ENCODE measurements at regions not wholly inside any gene's neighbourhood (a gene's known extent, or its start where the extent isn't known, plus 50 kb on each side); places are given as distances from the start of the nearest gene placed in this dataset.

GRCh38 chr3:55339390-55339789, 147.7 kb downstream of the WNT5A start:
- H3K4me2 ChIP-seq: no peak overlapping the region
- TF ChIP-seq EHF (CRISPR knock-in tag; IDR thresholded peaks at IDR 0.05) (no peak), CBX2 (IDR thresholded peaks at IDR 0.05; ENCODE audit: borderline replicate concordance, low read depth) (no peak), BCL3 (IDR thresholded peaks at IDR 0.05) (no peak), KDM1A (IDR thresholded peaks at IDR 0.05; ENCODE audit: low read depth) (no peak), ZNF302 (CRISPR knock-in tag; IDR thresholded peaks at IDR 0.05) (no peak), FOSL2 (IDR thresholded peaks at IDR 0.05) (no peak), FOSL2 (CRISPR knock-in tag; IDR thresholded peaks at IDR 0.05) (no peak)
- no peak for ATAC-seq
- no peaks in the 10 kb centered on the region for H3K9me3 ChIP-seq
- no peaks in the 10 kb centered on the region for H3K4me1 ChIP-seq
- POLR2A ChIA-PET: no interaction called here
- H3K27ac ChIP-seq: no peak overlapping the region
- WGBS (ENCODE audit: missing lambda C conversion rate): 4% methylated on average over 3 of the region's 3 CpGs
- FAIRE-seq: no peak
- CTCF ChIA-PET: no interaction called here
- no peak overlapping the region for H3K4me3 ChIP-seq
- DNase-seq (ENCODE audit: low read depth in 1 of 2, low spot score in 1 of 2): no peak

DNA sequence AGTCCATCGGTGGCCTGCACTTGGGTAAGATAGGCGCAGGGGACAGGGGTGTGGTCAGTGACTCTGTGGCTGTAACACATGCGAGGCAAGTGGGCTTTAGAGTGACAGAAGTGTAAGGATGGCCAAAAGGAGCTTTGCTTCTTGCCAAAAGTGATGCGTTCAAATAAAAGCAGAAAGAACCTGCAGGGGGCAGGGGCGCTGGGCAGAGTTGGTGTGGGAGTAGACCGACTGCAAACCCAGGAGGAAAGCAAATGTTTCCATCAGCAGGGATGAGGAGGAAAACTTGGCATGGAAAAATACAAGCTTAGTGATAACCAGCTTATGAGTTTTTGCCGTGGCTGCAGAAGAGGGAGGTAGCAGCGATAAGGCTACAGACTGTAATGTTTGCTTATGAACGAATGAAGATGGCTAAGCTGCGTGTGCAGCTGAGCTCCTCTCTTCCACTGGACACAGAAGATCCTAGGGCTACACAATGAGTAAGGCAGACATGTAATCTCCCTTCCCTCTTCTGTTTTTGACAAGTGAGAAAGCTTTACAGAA, 149.4 kb downstream of the WNT5A start:
- POLR2A ChIA-PET: no interaction called here
- DNase-seq (ENCODE audit: low read depth in 1 of 2, low spot score in 1 of 2) (no peak), FAIRE-seq (no peak), ATAC-seq (no peak)
- H3K4me1 ChIP-seq: no peaks in the 10 kb centered on the region
- CTCF ChIA-PET: interaction anchor here (0.7 to 0.9 kb wide), 2 partner anchors 11 to 735 kb away, joined by 3 read pairs; no protein-coding TSS in a partner anchor
- no peak overlapping the region for H3K27ac ChIP-seq
- H3K9me3 ChIP-seq: no peaks in the 10 kb centered on the region
- H3K4me3 ChIP-seq: no peak overlapping the region
- TF ChIP-seq ESRRA (IDR thresholded peaks at IDR 0.05; ENCODE audit: borderline replicate concordance, low read length) (no peak), CBX2 (IDR thresholded peaks at IDR 0.05; ENCODE audit: borderline replicate concordance, low read depth) (no peak), HOXA7 (CRISPR knock-in tag; IDR thresholded peaks at IDR 0.05) (no peak), RAD21 (conservative IDR thresholded peaks at IDR 0.05 in 1 of 2, IDR thresholded peaks at IDR 0.05 in 1 of 2) (no peak)
- H3K4me2 ChIP-seq: no peak overlapping the region
- WGBS (ENCODE audit: missing lambda C conversion rate): 22% methylated on average over 8 of the region's 10 CpGs

DNA sequence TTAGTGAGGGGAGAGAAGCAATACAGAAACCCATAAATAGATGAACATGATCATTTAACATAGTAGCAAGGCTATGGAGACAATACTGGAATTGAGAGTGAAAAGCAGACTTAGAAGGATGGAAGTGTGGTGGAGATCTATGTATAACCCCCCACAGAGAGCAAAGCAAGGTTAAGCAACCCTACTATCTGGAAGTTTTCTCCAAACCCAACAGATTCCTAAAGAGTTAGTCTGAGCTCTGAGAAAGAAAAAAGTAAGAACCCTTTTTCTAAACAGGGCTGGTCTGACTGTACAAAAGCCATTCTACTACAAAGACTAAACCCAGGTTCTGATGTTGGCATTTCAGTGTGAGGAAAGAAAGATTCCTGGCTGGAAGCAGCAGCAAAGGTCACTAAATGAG, 153.2 kb downstream of the WNT5A start:
- ATAC-seq (no peak), DNase-seq (ENCODE audit: low read depth in 1 of 2, low spot score in 1 of 2) (no peak), FAIRE-seq (no peak)
- ChIA-PET POLR2A (no interaction called here), CTCF (no interaction called here)
- Histone ChIP-seq H3K4me3 (no peak overlapping the region), H3K4me1 (no peaks in the 10 kb centered on the region), H3K4me2 (no peak overlapping the region), H3K9me3 (no peaks in the 10 kb centered on the region), H3K27ac (no peak overlapping the region)
- no peak for TF ChIP-seq CEBPB (IDR thresholded peaks at IDR 0.05)
- TF ChIP-seq BHLHE40 (IDR thresholded peaks at IDR 0.05; ENCODE audit: low read depth, low read length): no peak

DNA sequence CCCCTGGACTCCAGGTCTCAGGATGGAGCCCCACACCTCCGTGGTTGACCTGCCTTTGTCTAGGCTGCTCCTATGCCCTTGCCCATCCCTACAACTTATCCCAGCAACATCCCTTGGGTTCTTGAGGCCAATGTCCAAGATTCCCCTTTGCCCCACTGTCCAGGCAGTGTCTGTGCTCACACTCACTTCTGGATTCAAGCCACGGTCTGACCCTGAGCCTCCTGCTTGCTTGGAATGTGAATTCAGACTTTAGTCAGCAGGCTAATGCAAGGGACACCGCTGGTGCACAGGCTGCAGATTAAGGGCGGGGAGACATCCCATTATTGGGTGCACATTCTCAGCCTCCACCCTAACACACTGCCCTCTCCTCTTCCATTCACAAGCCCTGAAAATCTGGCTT, 154.1 kb downstream of the WNT5A start:
- Histone ChIP-seq H3K27ac (no peak overlapping the region), H3K9me3 (no peaks in the 10 kb centered on the region), H3K4me3 (no peak overlapping the region), H3K4me2 (no peak overlapping the region), H3K4me1 (no peaks in the 10 kb centered on the region)
- DNase-seq (ENCODE audit: low read depth in 1 of 2, low spot score in 1 of 2): no peak
- WGBS (ENCODE audit: missing lambda C conversion rate): 2% methylated on average over 4 of the region's 4 CpGs
- TF ChIP-seq EHF (CRISPR knock-in tag; IDR thresholded peaks at IDR 0.05) (no peak), ESRRA (IDR thresholded peaks at IDR 0.05; ENCODE audit: borderline replicate concordance, low read length) (no peak), USF2 (IDR thresholded peaks at IDR 0.05) (no peak), POLR2A (IDR thresholded peaks at IDR 0.05; ENCODE audit: low read length) (no peak), EP300 (IDR thresholded peaks at IDR 0.05) (no peak), CHD2 (IDR thresholded peaks at IDR 0.05; ENCODE audit: low read length, partially characterized antibody) (no peak), CHD4 (IDR thresholded peaks at IDR 0.05; ENCODE audit: borderline replicate concordance) (no peak), NPAS2 (CRISPR knock-in tag; IDR thresholded peaks at IDR 0.05; ENCODE audit: borderline replicate concordance) (no peak), NFE2L2 (conservative IDR thresholded peaks at IDR 0.05; ENCODE audit: low read length) (no peak), CEBPB (IDR thresholded peaks at IDR 0.05) (no peak), HES2 (IDR thresholded peaks at IDR 0.05) (no peak), HOXA7 (CRISPR knock-in tag; IDR thresholded peaks at IDR 0.05) (no peak), ZNF302 (CRISPR knock-in tag; IDR thresholded peaks at IDR 0.05) (no peak), MYC (IDR thresholded peaks at IDR 0.05; ENCODE audit: borderline replicate concordance, low read length) (no peak)
- TF ChIP-seq, protein P1, sequence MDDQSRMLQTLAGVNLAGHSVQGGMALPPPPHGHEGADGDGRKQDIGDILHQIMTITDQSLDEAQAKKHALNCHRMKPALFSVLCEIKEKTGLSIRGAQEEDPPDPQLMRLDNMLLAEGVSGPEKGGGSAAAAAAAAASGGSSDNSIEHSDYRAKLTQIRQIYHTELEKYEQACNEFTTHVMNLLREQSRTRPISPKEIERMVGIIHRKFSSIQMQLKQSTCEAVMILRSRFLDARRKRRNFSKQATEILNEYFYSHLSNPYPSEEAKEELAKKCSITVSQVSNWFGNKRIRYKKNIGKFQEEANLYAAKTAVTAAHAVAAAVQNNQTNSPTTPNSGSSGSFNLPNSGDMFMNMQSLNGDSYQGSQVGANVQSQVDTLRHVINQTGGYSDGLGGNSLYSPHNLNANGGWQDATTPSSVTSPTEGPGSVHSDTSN (IDR thresholded peaks at IDR 0.05): no peak
- CTCF ChIA-PET: no interaction called here
- POLR2A ChIA-PET: no interaction called here
- no peak for ATAC-seq
- no peak for FAIRE-seq
